HG03025 (cell line): ENCODE measurements at regions not wholly inside any gene's neighbourhood (a gene's known extent, or its start where the extent isn't known, plus 50 kb on each side); places are given as distances from the start of the nearest gene placed in this dataset.

Experiments used
- ATAC-seq: cut with Tn5 transposase; IDR thresholded peaks from one replicate; pipeline ENCODE4 v1.9.1; 2021; ENCODE audit warnings: mild to moderate bottlenecking, moderate library complexity; ENCODE audit not compliant: unreplicated experiment, low FRiP score

DNA sequence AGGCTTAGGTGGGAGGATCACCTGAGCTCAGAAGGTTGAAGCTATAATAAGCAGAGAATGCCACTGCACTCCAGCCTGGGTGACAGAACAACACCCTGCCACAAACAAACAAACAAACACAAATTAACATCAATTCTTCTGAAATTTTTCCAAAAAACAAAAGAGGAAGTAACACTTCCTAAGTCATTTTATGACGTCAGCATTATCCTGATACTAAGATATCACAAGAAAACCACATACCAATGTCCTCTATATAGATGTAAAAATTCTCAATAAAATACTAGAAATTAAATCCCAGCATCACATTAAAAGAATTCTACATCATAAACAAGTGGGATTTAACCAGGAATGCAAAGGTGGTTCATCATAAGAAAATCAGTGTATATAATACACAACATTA is 64.4 kb upstream of the STK26 start:
- no peak for ATAC-seq

DNA sequence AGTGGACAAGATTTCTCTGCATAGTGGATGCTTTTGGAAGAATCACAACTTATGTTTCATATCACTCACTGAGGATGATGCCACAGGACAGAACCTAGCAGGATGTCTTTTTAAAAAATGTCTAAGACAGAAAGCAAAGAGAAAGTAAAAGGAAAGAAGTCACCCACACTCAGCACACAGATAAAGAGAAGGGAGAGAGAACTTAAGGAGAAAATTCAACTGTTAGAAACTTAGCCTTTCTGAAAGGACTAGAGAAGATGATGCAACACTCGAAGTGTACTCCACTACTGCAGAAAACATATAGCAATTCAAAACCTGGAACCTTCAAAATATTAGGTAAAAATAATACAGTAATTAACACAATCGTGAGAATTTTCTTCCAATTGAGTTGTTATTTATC is 52.8 kb upstream of the STK26 start:
- no peak for ATAC-seq
